Activated T-helper 1 cell treated with anti-CD3 and anti-CD28 coated beads, Interleukin-2, amount 50 U/mL, for 16 hours (primary cell): ENCODE measurements at regions not wholly inside any gene's neighbourhood (a gene's known extent, or its start where the extent isn't known, plus 50 kb on each side); places are given as distances from the start of the nearest gene placed in this dataset.
"Not testable (repeated sequence)": the region's sequence is repeated elsewhere in the genome, so short reads cannot be mapped to it uniquely, and the experiment has no call there.

Source experiments
- DNase-seq, 2 donors: peaks; one replicate each; pipeline ENCODE4 v3.0.0-alpha.2; 2020; ENCODE audit warnings: low read depth in 1 of 2, low spot score in 1 of 2

DNA sequence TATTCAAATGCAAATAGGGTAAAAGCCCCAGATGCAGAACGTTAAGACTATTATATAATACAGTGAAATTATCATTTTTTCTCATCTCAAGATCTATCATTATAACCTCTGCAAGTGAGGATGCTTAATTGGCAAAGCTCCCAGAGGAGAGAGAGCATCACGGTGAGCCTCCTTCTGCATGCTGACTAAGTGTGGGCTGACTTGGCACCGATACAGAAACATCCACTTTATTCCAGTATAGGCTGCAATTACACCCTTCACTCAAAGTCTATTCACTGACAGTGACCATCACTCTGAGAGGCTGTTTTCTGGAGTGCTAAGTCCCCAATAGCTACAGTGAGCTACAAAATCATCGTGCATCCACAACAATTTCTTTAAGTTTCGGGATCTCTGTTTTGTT is 171.1 kb upstream of the NBPF9 start:
- not testable (repeated sequence) for DNase-seq

DNA sequence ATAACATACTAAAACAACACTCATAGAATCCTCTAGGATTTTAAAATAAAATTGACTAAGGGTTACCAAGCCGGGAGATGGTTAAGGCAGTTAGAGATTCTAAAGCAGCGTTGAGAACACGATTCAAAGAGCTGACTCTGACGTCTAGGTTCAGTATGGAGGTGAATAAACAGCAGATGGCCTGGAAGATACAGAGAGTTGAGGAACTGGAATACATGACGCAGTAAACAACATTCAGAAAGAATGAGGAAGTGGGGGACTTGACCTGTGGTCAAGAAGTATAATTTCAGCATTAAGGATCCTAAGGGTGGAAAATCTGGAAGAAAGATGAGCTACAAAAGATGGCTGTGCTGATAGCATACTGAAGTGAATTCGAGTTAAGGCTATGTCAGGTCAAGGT is 172.5 kb upstream of the NBPF9 start:
- not testable (repeated sequence) for DNase-seq

DNA sequence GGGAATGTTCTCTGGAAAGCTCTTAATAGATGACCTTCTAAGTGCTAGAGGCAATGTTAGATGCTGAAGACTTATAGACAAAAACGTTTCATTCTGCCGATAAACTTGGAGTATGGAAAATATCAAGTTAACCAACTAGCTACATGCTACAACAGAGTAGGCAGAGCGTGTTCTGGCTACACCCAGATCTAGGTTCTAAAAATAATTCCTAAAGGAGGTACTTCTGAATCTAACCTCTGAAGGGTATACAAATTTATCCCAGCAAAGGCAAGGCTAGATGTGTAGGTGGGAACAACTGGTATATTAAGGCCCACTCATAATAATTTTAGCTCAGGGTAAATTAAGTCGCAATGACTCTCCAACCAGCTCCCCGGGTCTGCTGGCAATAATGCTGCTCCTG is 173.1 kb upstream of the NBPF9 start:
- DNase-seq = not testable (repeated sequence)

DNA sequence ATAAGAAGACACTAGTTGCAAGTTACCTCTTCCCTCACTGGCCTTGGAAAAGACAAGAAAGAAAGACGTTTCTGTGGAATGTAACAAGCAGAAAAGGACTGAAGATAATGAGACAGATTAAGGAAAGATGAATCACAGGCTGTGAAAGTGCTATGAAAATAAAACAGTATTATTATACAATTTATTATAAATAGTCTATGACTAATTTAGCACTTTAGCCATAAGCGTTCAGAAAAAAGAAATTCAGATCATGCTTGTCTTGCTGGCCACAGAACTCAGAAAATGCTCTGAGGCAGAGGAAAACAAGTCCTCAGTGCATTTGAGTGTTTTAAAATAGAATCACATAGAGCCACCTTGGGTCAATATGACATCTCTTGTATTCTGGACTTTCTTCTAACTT is 174.8 kb upstream of the NBPF9 start:
- not testable (repeated sequence) for DNase-seq

DNA sequence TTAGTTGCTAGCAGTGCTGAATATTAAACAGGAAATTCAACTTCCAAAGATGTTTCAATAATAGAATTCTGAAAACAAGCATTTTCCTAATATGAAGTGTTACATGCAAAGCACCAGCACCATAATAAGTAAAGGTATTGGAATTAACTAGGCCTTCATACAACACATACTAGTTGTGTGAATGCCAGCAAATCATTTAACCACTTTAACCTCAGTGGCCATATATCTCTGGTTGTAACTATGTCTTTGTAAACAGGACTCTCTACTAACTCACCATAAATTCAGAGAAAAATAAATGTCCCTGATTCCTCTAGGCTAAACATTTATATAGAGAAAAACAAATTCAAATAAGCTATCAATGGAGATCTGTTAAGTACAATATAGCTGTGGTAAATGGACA is 175.7 kb upstream of the NBPF9 start:
- DNase-seq = not testable (repeated sequence)

DNA sequence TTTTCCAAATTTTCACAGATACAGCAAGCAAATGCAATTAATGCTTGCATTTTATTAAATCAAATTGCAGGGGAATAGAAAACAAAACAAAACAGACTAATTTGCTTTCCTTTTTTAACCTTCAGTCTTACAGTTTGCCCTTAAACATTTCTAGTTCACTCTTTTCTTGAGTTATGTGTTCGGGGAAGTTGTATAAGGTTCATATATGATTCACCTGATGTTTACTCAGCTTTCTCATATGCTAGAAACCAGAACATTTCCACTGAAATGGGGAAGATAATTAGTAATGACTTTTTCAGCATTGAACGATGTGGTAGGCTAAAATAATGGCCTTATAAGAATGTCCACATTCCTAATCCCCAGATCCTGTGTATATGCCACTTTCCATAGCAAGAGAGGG is 176.2 kb upstream of the NBPF9 start:
- DNase-seq = not testable (repeated sequence)

DNA sequence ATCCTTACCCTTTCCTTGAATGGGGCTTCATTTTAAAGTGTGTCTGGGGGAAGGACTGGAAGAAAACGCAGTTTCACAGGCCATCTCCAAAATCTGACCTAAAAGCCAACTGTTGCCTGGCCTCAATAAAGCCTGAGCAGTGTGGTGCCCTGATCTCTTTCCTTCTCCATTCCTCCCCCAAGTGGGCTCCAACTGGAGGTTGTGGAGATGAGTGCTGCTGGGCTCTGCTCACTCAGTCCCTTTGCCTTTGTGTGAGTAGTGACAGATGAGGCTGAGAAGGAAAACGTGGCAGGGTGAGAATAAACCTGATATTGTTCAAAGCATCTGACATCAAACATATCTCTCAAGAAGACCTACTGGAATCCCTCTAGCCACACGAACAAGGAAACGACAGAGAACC is 181.4 kb upstream of the NBPF9 start:
- DNase-seq = not testable (repeated sequence)

DNA sequence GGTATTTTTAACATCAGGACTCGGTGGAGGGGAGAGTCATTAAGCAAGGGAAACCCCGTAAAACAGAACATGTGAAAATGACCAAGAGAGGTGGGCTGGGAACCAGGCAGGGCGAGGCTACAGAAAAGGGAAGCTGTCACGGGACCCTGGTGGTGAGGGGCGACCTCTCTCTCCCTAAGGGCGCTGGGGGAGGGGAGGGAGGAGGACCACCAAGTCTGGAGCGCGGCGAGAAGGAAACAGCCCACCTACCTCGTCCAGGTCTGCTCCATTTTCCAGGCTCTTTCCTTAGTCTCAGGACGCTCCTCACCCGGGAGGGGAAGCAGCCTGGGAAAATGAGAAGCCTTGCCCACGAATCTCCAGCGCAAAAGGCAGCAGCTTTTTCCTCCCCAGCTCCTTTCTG is 181.9 kb upstream of the NBPF9 start:
- DNase-seq = not testable (repeated sequence)

DNA sequence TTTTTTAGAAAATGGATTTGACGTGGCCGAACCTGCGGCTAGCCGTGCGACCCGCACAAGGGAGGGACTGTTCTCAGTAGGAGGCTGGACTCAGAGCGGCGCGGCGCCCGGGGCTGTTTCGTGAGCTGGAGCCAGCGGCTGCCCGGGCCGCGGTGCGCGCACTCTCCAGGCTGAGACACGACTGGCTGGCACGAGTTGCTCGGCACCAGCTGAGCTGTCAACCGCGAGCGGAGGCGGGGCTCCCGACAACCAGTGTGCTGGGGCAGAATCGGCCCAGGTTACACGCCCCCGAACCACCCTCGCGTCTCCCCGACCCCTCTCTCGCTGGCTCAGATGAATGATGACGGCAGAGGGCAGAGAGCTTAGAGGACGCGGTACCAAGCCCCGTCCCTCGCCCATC is 182.3 kb upstream of the NBPF9 start:
- not testable (repeated sequence) for DNase-seq

DNA sequence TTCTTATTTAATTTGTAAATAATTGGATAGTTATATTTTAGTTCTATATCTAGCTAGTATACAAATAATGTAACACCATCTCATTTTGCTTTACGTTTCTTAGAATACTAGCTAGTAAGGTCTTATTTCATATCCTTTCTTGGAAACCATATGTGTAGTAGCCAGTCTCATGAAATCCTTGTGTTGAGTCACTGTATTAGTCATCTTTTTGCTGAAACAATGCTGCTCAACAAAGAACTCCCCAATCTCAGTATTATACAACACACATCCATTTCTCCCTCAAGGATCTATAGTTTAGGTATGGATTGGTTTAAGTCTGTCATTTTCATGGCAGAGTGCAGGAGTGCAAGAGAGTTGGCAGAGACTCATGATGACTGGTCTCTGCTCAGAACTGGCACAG is 185.2 kb upstream of the NBPF9 start:
- DNase-seq = not testable (repeated sequence)

DNA sequence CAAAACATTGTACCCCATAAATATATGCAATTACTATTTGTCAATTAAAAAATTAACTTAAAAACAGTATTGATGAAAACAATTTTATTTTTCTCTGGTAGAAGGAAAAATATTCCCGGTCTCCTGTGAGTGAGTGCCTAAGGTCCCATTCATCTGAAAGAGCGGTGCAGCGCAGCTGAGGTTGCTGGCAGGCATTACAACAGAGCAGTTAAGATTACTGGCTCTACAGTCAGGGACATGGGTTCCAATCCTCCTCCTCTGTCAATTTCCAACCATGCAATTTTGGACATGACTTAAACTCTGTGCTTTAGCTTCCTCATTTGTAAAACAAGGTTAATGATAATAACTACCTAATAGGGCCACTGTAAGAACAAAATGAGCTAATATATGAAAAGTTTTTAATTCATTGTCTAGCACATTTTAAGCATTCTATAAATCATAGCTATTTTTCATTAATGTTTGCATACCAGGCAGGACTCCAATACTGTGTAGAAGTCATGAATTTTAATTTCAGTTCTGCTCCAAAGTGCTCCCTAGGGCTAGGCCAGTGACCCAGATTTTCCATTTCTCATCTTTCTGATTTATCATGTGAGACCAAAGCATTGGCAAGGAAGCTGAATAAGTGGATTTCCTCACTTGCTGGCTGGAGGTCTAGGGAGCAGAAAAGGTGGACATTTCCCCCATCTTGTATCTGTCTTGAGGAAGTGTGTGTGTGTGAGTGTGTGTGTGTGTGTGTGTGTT is 174.2 kb upstream of the NBPF19 start:
- not testable (repeated sequence) for DNase-seq

DNA sequence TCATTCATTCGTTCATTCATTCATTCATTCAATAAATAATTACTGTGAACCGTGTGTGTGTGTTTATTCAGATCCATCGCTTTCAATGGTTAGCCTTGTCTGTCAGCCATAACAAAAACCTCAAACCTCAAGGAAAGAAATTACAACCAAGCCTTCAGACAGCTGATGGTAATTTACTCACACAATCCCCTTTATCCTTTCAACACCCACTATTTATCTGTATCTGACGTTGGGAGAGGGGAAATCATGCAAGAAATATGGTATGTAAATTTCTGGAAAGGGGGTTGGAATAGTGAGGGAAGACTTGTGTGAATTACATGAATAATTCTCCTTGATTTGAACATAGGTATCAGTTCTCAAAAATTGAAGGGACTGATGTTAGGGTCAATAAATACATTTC is 173.6 kb upstream of the NBPF19 start:
- DNase-seq = not testable (repeated sequence)

DNA sequence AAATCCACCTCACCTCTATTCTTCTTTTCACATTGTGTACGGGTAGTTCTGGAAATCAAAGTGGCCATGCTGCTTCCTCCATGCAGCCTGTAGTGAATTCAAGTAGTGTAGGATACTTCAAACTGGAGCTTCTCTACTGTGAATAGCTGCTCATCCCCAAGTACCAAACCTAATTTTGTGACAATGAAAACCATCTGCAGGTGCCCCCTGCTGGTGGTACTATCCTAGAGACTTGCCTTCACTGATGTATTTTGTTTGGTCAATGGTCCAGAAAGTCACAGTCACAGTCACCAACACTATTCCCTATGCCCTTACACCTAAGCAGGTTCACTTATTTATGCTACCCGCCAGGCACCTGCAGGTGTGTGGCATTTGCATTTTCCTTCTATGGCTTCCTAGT is 170.0 kb upstream of the NBPF19 start:
- DNase-seq = not testable (repeated sequence)

DNA sequence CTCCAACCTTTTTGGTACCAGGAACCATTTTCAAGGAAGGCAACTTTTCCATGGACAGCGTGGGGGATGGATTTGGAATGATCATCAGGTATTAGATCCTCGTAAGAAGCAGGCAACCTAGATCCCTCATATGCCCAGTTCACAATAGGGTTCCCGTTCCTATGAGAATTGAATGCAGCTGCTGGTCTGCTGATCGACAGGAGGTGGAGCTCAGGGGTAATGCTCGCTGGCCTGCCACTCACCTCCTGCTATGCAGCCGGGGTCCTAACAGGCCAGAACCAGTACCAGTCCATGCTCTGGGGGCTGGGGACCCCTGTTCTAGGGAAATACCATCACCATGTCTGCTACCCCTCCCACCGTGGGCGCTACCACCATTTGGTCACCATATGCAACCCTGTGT is 167.2 kb upstream of the NBPF19 start:
- DNase-seq = not testable (repeated sequence)

DNA sequence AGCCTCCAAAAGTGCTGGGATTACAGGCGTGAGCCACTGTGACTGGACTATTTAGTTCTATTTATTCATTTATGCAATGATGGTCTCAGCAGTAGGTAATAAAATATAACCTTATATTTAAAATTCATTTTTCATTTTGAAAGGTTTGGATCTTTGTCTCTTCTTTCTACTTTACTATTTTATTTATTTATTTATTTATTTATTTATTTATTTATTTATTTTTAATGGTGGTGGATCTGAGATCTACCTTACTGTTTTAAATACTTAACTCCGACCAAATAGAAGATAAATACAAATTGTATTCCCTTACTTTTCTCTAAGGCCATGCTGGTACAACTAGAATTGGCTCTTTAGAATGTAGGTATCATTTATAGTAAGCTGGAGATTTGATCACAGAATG is 159.9 kb upstream of the NBPF19 start:
- DNase-seq = not testable (repeated sequence)

DNA sequence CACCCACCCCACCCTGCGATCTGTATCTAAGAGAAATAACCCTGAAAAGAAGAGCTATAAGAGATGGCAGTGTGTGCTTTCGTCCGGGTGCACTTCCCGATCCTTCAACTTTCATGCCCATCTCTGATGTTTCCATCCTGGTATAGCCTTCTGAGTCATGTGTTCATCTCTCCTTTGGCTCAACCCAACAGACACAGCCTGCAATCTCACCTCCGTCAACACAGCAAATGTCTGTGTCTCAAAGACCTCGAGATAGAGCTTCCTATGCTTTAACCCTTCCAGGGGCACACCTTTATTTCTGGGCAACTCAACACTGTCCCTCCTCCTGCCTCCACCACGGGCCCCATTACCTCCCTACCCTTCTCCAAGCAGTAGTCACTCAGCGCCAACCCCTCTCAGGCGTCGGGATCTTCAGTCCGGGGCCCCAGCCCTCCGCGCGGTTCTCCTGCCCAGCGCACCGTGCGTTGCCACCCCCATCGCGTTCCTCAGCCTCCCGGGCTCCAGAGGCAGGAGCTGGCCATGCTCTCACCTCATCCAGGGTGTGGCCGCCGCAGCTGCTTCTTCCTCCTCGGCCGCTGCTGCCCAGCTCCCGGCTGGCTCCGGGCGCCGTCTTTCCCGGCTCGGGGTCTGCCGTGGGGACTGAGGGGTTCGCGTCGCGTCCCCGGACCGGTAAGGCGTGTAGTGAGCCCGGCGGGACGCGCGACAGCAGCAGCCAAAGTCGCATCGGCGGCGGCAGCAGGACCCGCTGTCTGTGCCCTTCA is 153.7 kb upstream of the NBPF19 start:
- DNase-seq = not testable (repeated sequence)

DNA sequence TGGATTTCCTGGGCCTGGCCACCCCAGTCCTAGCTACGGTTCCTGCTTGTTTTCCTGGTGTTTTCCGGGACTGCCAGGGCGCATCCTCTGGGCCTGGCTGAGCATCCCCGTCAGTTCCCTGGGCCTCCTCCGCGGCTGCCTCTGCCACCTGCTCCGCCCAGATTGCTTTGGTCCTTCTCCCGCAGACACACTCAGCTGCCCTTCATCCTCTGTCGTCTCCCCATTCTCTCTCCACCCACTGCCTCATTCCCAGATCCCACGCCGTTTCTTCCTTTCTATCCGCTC is 153.2 kb upstream of the NBPF19 start:
- not testable (repeated sequence) for DNase-seq

DNA sequence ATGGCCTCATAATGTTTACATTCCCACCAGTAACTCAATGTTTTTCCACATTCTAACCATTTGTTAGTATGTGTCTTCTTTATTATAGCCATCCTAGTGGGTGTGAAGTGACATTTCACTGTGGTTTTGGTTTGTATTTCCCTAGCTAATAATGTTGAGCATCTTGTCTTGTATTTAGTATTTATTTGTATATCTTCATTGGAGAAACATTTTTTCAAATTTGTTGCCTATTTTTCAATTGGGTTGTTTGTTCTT is 144.8 kb upstream of the NBPF19 start:
- DNase-seq = not testable (repeated sequence)

DNA sequence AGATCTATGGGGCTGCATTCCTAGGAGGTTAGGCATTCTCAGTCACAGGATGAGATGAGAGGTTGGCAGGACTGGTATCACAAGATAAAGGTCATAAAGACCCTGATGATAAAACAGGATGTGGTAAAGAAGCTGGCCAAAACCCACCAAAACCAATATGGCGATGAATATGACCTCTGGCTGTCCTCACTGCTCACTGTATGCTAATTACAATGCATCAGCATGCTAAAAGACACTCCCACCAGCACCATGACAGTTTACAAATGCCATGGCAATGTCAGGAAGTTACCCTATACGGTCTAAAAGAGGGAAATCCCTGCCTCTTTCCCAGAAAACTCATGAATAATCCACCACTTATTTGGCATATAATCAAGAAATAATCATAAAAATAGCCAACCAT is 138.8 kb upstream of the NBPF19 start:
- DNase-seq = not testable (repeated sequence)

DNA sequence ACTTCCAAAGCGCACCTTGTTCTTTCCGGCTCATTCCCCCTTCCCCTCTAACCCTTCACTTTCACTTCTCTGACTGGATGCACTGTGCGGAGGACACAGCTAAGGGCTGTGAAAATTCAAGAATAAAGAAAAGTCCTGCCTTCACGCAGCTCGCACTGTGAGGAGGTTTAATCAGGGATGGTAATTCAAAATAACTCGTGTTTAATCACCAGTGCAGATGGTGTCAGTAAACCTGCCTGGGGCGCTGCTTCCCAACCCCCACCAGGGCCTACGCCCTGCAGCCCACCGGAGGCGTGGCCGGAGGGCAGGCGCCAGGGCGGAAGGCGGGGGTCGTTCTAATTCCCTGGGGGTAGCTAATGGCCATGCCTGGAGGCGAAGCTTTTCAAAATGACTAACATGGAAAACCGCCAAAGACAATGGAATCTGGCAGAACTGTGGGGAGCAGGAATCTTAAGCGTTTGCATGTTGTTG is 136.6 kb upstream of the NBPF19 start:
- not testable (repeated sequence) for DNase-seq

DNA sequence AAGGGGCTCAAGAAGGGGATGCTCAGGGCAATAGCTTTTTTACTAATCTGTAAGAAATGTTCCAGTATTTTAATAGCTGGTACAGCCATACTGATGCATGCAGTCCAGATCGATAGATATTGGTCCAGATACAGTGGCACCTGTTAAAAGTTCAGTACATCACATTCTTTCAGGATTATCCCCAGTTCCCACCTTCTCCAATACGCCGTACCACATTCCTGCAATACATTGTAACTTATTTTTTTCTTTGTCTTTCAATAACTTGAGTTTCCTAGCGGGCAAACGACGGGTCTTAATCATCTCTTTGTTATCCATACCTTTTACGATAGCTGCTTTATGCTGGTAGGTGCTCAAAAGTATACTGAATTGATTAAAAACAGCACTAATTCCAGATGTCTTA is 136.1 kb upstream of the NBPF19 start:
- DNase-seq = not testable (repeated sequence)

DNA sequence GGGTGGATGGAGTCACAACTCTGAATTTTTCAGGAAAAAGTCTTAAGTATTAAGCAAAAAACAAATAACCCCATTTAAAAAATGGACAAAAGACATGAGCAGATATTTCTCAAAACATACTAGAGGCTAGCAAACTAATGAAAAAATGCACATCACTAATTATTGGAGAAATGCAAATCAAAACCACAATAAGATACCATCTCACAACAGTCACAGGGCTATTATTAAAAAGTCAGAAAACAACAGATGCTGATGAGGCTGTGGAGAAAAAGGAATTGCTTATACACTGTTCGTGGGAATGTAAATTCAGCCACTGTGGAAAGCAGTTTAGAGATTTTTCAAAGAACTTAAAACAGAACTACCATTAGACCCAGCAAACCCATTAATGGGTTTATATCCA is 125.4 kb upstream of the NBPF19 start:
- DNase-seq = not testable (repeated sequence)

DNA sequence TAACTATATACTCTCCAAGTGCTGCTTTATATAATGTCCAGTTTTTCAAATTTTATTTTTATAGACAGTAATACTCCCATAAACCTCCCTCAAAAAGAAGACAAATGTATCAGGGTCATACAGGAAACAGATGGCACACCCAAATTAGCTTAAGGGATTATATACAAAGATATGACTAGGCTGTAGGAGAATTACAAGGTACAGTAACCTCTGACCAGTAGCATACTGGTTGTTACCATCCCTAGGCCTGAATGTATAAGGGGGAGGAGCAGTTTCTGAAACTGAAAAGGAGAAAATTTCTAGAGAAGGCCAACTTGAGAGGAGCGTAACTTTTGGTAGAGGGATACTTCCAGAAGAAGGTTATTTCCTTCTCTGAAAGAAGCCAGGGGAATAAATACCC is 122.6 kb upstream of the NBPF19 start:
- DNase-seq = not testable (repeated sequence)
